RKO (cell line): ENCODE measurements at regions not wholly inside any gene's neighbourhood (a gene's known extent, or its start where the extent isn't known, plus 50 kb on each side); places are given as distances from the start of the nearest gene placed in this dataset.
A peak's percentile ranks its signal among the peaks of the same experiment; 100 is the strongest.

Experiments used
- DNase-seq: peaks from one replicate; pipeline ENCODE4 v3.0.0-alpha.2; 2016; ENCODE audit warnings: low spot score

DNA sequence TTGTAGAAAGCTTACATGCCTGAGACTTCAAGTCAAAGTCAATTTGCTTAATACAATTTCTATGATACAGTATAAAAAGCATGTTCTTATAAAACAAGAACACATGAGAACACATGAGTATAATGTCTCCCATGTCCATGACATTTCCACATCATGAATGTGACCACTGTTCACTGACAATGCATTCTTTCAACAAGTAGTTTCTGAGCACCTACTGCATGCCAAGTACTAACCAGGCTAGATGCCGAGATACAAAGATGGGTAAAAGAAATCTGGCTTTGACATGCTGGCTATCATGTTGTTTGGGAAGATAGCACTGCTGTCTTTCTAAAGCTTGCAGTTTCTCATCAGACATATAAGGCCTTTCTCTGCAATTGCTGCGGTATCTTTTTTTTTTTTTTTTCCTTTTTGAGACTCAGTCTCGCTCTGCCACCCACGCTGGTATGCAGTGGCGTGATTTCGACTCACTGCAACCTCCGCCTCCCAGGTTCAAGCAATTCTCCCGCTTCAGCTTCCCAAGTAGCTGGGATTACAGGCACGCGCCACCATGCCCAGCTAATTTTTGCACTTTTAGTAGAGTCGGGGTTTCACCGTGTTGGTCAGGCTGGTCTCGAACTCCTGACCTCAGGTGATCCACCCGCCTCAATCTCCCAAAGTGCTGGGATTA, 123.6 kb upstream of the DST start:
- DNase-seq = no peak

DNA sequence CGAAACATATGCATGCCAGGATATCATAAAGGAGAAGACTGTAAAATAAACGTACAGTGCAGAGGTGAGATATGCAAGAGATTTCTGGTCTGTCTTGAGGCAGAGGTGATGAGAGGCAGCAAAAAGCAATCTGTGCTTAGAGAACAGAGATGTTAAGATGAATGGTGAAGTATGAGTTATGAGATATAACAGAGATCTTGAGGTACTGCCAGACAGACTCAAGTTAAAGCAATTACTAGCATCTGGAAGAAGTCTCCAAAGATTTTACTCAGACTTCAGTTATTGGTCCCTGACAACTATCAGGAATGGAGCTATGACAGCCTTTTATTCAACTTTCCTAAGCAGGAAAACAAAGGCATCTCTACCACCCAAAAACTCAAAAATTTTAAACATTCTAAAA, 122.8 kb upstream of the DST start:
- DNase-seq = no peak

DNA sequence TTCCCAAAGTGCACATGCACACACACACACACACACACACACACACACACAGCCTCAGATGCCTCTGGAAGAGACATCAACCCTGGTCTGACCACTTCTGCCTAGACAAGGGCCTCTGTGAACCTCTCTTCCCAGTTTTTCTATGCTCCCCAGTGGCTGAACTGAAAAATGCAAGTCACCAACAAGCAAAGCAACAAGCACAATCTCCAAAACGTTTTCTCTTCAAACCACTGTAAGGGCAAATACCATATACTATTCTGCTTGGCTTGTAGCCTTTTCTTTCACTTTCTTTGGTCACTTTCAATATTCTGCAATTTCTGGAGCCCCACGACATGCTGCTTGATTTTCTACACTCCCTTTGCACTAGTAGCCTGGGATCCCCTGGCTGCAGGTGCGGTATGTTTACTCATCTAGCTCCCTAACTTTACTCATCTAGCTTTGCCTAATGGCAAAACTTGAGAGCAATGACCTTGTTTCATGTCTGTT, 121.4 kb upstream of the DST start:
- peak; percentile 48 for DNase-seq

DNA sequence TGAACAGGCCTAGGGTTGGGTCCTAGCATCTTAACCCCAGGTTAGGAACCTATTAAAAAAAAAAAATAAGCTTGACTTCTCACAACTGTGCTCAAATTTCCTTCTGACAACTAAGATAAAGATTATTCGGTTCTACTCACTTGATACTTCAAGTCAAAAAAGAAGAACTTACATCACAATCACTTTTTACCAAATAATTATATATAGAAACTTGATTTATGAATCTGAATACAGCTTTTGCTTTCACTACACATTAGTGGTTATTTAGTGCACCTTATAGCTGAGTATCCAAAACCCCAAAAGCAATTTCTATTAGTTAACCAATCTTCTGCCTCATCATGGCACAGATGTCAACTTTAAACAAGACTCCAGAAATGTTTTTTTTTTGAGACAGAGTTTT, 119.0 kb upstream of the DST start:
- no peak for DNase-seq

DNA sequence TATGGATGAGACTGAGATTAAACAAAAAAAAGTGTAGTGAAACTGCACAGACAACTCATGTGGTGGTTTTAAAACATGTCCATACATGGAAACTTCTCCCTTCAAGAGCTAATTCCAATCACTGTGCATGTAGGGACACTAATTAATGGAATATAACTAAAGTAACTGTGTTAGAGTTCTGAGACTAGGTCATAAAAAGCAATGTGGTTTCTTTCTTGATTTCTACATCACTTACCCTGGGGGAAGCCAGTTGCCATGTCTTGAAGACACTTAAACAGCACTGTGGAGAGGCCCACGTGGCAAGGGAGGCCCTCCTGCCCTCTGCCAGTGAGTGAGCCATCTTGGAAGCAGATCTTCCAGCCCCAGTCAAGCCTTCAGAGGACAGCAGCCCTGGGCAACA, 118.2 kb upstream of the DST start:
- DNase-seq = no peak

DNA sequence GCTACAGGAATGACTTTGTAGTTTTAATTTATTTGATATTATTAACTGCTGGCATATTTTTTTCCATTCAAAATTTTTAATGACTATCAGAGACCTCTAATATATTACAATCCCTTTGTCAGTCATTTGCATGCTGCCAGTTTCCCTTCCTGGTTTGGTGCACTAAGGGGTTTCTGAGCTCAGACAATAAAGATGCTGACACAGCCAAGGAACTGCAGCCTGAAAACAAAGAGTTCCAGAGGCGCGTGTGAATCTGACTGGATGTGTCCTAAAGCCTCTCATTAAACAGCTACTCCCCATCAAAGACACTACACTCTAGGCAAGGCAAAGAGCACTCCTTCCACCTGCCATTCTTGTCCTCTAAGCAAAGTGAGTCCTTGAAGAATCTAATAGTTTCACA, 116.8 kb upstream of the DST start:
- DNase-seq = no peak

DNA sequence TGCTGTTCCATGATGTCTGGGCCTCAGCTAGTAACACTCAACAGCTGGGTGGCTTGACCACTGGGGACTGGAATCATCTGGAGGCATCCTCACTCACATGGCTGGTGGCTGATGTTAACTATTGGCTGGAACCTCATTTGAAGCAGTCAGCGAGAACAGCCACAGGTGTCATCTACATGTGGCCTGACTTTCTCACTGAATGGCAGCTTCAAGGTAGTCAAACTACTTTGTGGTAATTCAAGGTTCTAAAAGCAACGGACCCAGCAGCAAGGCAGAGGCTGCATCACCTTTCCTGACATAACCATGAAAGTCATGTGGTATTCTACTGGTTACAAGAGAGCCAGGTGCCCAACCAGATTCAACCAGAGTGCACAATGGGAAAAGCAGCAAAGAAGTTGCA, 115.9 kb upstream of the DST start:
- no peak for DNase-seq

DNA sequence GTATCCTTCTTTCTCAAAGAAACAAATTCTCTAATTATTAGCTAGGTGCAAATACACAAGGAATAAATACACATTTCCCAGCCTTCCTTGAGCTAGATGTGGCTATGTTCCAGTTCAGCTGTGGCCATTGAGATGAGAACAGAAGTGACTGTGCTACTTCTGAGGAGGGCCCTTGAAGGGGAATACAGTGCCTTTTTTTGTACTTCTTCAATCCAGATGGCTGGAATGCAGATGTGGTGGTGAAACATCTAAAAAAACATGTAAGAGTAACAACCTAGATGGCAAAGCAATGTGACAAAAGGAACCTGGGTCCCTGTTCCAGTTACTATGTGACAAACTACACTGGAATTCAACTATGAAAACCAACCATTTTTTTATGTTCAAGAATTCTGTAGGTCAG, 115.4 kb upstream of the DST start:
- DNase-seq = no peak

DNA sequence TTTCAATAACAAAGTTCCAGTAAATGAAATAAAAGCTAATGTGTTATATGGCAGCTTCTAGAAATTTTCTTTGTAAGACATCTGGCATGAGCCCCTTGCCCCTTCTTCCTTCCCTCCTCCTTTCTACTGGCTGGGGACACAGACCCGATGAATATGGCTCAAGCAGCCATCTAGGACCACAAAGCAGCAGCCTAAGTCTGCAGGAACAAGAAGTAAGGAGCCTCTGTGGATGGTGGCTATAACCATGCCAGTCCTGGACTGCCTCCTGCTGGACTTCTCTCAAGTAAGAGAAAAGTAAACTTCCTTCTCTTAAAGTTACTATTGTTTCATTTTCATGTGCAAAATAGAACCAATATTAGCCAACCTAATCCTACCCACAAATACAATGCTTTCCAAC, 114.9 kb upstream of the DST start:
- DNase-seq = no peak

DNA sequence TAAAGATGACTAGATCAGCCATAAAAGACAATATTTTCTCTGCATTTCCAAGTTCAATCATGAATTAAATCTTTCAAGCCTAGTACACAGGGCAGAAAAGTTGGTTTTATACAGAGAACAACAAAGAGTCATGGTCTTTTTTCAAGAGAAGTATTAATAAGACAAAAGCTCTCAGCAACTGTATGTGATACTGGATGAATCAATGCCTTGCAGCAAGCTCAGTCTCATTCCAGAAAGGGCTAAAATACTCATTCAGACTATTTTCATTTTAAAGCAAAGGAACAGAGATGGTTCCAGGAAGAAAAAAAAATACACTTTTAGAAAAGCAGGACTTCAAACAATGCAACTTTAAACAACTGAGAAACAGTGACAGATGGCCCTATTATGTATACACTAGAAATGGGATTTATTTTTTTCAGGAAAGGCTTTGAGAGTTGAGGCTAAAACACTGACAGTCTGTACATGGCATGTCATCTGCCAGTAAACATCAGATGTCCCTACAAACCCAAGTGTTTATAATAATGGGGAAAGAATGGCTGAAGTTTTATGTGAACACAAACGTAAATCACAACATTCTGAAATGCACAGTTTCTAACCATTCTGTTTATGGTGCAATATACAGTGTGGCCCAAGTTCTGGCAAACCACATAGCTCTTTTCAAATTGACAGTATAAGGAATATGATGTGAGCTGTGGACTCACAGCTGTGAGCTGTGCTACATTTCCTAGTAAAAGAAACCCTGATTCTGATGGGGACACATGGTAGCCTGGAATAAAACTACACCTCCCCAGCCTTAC, 114.3 kb upstream of the DST start:
- no peak for DNase-seq

DNA sequence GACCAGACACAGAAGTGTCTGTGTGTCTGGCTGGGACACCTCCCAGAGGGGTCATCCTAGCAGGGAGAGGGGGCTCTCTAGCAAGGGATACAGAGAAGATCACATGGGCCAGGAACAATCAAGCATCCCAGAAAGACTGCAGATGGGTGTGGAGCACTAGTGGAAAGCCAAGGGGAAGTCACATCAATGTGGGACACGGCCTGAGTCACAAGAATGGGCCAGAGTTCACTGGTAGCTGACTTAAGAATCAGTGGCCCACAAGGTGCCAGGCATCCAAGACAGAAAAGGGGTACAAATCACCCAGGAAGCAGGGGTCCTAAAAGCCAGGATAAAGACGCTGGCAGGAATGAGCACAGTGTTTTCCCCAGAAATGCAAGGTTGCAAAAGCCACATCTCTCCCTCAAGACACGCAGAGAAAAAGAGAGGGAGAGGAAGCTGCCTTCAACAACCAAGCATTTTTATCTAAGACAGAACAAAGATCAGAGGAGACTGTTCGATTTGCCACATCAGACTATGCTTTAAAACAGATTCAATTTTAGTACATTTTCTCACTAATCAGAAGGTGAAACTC, 113.6 kb upstream of the DST start:
- DNase-seq = no peak

DNA sequence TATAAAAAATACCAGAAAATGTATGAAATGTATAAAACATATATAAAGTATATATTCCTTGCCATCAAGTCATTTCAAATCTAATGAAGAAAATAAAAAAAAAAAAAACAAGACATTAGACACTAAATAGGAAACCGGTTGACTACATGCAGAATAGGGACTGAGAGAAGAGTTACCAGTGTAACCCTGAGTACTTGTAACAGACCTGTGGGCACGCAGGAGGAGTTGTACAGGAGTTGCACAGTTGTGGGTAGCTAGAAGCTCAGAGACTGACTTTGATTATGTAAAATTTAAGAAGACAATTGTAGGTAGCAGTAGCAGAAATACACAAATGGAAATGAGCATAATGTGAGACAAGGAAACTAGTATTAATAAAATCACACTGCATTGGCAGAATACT, 112.4 kb upstream of the DST start:
- no peak for DNase-seq

DNA sequence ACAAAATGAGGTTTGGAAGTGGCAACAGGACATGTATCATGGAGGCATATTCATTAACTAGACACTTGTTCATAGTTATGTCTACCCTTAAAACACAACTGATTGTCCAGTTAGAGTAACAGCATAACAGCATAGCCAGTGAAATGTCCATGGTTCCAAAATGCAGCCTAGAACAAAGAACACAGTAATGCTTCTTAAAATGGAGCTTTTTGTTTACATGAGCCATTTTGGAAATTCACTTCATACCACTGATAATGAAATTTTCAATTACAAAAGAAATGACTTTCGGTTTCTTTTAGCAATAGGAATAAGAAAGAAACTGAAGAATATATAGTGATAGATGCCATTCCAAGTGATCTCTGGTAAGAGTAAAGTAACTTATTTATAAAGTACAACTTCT, 111.1 kb upstream of the DST start:
- DNase-seq = no peak

DNA sequence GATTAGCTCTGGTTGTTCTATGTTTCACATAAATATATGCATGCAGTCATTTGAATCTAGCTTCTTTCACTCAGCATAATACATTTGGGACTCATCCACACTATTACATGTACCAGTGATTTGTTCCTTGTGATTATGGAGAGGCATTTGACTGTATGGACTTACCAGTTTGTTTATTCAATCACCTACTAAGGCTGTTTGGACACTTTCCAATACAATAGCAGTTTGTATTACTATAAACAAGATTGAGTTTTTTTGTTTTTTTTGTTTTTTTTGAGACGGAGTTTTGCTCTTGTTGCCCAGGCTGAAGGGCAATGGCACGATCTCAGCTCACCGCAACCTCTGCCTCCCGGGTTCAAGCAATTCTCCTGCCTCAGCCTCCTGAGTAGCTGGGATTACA, 109.8 kb upstream of the DST start:
- DNase-seq = no peak

DNA sequence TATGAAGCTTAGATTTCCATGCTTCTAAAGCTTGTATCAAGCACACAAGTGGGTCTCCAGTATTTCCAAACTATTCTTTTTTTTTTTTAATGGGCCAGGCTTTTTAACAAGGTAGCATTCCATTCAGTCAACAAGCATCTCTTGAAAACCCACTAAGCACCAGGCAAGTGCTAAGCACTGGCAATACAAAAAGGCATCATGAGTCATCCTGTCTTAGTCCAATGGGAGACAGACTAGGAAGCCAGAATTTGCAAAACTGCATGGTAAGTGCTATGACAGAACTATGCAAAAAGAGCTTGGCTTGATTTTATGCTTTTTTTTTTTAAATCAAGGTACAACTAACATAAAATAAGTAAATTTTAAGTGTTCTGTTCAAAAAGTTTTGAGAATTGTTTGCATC, 109.3 kb upstream of the DST start:
- peak; percentile 52 for DNase-seq

DNA sequence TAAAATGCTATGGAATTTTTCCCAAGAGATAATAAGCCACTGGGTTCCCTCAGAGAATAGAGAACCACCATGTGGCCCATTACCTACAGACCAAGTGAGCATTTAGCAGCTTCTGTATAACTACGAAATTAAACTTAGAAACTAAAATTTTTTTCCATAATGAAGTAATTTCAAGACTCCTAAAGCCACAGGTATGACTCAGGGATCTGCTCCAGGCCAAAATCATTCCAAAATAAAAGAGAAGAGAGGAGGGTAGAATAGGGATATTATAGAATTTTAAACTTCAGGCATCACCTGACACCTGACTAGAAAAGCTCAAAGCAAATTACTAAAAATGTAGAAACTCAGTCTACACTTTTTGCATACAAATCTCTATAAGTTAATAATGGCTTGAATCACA, 108.9 kb upstream of the DST start:
- DNase-seq = no peak

DNA sequence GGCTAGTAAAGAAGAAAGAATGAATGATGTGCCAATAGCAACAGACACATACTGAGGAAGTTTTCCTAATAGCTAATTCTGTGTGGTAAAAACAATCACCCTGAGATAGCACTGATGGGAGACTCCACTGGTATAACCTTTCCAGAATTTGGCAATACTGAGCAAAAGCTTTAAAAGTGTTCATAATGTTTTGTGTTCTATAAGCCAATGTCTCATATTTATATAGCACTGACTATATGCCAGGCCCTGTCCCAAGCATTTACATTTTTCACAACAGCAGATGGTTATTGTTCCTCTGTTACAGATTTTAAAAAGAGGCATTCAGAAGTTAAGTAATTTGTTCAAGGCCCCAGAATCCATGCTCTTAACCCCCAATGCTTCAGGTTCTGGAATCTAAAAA, 108.0 kb upstream of the DST start:
- no peak for DNase-seq

DNA sequence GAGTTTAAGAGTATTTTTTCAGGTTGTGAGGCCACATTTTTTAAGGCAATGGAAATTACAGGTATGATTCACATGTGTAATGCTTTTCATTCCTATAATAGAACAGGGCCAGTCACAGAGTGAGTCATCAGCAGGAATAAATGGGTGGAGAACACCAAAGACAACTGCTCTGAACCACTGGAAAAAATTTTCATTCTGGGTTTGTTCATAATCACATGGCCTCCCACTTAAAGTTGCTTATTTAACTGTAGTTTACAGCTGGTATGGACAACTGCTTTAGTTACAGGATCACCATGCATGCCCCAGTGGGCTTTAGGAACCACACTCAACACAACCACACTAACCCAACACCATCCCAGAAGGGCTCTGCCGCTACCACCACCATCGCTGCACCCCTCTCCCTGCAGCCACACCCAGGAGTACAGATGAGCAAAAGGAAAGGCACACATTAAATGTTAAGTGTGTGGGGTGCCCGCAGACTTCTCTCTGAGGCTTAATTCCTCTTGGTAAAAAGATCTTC, 107.0 kb upstream of the DST start:
- peak; percentile 70 for DNase-seq

DNA sequence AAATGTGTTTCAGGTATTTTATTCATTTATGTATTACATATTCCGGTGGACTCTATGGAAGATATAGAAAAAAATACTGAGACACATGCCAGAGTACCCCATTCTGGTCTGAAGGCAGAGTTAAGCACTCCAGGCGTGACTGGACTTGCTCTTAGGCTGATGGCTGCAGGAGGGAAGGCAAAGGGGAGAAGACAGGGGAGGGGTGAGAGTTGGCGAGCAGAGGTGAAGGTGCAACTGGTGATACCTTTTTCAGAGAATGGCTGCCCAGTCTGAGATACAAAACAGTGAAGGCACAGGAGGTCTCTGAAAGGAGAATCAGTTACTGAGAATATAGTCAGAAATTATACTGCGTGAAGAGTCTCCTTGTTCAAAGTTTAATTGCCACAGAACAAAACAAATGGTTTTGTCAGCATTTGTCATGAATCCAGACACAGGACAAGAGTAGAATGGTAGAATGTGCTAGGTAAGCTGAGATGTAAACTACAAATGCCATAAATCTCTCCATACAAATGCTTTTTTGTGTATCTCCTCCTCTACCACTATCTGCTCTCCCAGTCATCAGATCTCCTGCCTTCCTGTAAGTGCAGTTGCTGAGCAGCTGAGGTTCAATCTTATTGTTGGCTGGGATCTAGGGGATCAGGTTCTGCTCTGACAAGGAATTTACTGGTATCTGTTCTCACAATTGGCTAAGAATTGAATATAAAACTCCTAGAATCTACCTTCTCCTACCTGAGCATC, 104.2 kb upstream of the DST start:
- no peak for DNase-seq

DNA sequence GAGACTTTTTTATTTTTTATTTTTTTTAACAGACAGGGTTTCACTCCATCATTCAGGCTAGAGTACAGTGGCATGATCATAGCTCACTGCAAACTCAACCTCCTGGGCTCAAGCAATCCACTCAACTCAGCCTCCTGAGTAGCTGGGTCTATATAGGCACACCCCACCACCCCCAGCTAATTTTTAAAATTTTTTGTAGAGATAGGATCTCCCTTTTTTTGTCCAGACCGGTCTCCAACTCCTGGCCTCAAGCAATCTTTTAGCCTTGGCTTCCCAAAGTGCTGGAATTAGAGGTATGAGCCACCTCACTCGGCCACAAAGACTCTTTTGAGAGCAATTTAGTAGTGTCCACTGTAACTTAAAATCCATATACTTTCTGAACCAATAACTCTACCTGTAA, 103.3 kb upstream of the DST start:
- no peak for DNase-seq

DNA sequence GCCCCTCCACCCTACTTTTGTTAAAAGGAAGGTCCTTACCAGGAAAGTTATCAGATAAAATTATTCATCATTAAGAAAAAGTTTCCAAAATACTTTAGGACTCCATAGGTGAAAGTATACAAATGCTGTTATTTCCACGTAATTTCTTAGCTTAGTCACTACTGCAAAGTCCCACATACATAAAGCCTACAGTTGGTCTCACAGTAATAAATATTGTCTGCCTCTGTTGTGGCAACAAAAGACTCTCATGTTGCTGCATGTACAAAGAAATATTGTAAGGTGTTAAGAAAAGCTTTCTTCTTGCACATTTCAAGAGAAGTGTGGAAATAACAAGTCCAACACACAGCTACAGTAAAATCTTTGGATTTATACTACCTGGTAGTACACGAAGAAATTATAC, 102.4 kb upstream of the DST start:
- DNase-seq = no peak

DNA sequence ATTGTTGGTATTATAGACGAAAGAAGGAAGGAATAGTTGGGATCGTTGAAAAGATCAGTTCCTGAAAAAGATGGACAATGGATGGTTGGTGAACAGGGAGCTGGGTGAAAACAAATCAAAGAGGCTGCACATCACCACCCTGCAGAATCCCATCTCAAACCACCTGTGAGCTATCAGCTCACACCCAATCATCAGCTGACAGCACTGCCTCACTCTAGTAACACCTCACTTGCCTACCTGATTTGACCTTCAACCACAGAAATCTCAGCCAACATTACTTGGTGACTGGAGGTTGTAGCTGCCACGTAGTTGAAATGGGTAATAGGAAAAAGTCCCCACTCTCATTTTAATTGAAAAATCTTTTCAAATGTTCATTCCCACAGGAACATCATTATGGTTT, 101.8 kb upstream of the DST start:
- no peak for DNase-seq
